Stimulated activated CD4-positive, alpha-beta T cell treated with anti-CD3 and anti-CD28 coated beads, TNF-alpha, amount 100 ng/mL, for 48 hours (primary cell): ENCODE measurements at regions not wholly inside any gene's neighbourhood (a gene's known extent, or its start where the extent isn't known, plus 50 kb on each side); places are given as distances from the start of the nearest gene placed in this dataset.
"Not testable (repeated sequence)": the region's sequence is repeated elsewhere in the genome, so short reads cannot be mapped to it uniquely, and the experiment has no call there.

Experiments used
- DNase-seq, 3 donors: peaks; one replicate each; pipeline ENCODE4 v3.0.0-alpha.2; 2020; ENCODE audit warnings: low read depth in 3 of 3

DNA sequence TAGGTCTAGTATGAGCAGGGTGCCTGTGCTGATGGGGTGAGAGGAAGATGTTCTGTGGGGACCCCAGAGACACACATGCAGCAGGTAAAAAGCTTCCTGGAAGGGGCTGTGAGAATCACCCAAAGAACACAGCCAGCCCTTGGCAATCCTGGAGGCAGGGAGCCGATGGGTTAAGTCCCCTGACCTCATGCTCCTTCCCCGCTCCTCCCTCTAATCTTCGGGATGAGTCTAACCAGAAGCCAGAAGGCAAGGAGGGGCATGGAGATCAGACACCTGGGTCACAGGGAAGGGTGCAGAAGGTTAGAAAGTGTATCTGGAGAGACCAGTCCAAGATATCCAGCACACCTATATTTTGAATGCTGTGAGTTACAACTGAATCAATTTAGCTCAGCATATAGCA is 274.1 kb upstream of the PAPPA start:
- no peak for DNase-seq

DNA sequence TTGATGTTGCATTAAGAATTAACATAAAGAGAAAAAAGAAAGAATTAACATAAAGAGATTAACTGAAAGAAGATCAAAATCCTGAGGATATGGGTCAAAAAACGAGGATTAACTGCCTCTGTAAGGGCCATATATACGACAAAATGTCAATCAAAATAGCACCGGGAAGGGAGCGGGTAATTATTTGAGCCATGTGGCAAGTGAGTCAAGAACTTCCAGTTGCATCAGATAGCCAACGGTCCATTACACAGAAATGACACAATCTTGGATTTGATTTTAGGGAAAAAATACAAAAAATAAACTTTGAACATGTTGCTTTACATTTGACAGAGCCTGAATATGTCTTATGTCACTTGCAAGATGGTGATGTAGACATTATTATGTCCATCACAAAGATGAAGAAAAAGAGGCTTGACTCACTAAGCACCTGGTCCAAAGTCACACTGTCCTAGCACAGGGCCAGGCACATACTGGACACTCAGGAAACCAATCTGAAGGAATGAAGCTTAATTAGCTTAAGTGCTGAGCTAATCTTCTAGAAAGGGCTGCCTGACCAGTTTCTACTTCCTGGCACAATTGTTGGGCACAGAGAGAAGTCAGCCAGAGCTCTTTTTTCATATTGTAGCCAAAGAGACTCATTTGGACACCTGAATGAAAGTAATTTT is 273.2 kb upstream of the PAPPA start:
- no peak for DNase-seq

DNA sequence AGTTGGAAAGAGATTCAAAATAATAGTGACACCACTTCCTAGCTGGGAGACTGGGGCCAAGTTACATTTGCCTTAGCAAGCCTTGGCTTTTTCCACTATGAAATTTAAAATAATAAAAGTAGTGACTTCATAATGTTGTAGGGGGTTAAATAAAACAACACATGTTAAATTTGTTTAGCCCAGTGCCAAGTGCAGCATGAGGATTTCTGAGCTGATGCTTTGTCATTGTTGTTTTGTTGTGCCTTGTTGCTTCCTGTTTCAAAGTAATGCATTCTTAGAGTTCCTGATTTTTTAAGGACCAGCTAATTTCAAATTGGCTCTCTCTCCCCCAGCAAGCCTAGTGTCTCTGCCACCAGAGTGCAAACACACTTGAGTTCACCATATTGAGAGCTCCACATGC is 270.7 kb upstream of the PAPPA start:
- no peak for DNase-seq

DNA sequence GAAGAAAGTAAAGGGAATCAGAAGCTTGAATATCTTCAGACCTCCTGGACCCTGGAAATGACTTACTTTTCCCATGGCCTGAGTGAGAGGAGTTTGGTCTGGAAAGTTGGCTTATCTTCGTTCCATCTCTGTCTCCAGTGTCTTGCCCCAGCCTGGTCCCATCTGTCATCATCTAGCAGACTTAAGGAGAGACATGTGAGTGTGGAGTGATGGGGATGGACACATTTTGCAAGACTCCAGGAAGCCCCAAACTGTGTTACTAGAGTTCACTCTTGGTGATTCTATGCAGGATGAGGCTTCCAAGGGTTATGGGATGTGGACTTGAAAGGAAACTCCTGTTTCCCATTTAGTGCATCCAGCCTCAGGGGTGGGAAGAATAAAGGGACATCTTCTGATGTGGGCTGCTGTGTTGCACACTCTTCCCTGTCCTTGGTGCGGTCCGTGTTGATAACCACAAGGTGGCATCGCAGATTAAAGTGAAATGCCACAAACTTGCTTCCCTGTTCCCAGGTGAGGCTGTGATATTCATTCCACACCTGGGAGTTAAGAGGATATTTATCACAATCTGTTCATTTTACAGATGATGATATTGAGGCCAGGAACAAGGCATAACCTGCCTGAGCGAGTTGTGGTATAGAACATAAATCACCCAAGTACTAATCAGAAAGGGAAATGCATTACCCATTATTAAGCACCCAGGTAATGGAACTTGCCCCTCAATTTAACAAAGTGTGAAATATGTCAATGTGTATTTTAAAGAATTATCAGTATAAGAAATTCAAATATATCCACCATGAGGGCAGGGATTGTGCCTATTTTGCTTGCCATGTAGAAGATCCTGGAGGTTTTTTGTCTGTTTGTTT is 269.9 kb upstream of the PAPPA start:
- no peak for DNase-seq

DNA sequence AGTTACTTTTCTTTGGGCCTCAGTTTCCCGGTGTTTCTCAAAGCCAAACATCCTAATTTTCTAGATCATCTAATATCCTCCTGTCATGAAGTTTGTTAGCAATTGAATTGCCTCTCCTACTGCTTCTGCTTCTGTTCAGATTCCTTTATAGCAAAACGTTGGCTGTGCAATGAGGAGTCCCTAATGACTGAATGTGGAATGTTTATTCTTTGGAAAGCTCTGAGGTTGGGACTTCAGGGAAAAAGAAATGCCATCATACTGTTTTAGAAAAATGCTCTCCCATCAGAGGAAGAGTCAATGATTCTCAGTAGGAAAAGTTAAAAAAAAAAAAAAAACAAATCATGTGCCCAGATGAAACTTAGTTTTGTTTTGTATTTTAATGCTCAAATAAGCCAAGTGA is 268.7 kb upstream of the PAPPA start:
- DNase-seq: no peak

DNA sequence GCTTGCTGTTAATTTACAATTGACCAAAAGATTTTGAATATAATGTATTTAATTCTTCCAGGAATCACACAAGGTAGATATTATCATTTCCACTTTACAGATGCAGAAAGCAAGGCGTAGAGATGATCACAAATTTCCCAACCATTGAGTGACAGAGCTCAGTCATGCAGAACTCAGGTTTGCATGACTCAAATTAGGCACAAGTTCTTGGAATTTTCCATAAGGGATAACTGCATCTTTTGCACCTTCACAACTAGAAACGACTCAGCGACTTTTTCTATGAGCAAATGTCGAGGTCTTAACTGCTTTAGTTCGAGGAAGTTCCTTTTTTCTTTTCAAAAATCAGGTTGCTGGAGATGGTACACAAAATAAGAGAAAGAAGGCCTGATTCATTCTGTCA is 265.5 kb upstream of the PAPPA start:
- no peak for DNase-seq

DNA sequence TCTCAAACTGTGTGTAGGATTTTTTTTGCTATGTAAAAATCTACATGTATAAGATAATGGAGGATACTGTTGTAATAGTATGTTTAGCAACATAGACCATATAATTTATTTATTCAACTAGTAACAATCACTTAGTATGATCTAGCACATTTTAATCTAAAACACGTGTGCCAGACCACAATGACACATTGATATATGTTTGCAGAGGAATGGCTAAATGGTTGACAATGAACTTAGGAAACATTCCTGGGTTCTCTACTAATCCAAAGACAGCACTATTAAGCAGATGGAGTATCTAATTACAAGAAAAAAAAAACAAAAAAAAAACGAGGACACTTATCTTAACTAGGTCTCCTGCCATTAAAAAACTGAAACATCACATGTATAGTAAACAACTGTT is 261.7 kb upstream of the PAPPA start:
- no peak for DNase-seq

DNA sequence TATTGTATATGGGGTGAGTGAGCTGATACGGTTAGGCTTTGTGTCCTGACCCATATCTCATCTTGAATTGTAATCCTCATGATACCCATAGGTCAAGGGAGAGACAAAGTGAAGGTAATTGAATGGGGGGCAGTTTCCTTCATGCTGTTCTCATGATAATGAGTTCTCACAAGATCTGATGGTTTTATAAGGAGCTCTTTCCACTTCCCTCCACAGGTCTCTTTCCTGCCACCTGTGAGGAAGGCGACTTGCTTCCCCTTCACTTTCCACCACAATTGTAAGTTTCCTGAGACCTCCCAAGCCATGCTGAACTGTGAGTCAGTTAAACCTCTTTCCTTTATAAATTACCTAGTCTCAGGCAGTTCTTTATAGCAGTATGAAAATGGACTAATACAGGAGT is 255.1 kb upstream of the PAPPA start:
- not testable (repeated sequence) for DNase-seq

DNA sequence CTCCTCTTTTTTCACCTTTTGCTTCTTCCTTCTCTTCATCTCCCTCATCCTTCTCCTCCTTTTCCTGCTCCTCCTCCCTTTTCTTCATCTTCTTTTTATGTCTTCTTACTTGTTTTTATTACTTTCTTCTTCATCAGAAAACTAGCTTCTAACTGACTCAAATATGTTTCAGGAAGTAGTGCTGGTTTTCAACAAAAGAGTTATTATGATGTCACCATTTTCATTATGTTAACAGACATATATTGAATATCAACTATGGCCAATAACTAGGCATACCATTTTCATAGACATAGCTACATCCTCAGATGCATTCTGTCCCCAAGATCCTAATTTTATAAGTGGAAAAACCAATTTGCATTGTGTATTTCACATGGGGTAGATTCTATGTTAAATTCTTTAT is 252.9 kb upstream of the PAPPA start:
- DNase-seq: no peak

DNA sequence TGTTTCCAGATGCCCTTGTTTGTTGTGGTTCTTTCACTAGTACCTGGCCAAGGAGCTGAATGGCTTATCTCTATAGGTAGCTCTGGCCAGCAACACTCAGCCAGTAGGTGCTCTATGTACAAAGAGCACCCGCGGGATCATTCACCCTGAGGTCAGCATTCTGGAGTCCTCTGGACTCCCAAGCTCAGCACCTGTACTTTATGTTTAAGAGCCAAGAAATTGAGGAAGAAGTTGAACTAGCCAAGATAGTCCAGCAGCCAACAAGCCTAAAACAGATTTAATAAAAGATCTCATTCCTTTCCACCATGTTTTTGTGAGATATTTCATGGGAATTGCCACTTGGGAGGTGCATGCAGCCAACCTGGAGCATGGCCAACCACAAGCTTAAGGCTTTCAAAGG is 242.6 kb upstream of the PAPPA start:
- no peak for DNase-seq

DNA sequence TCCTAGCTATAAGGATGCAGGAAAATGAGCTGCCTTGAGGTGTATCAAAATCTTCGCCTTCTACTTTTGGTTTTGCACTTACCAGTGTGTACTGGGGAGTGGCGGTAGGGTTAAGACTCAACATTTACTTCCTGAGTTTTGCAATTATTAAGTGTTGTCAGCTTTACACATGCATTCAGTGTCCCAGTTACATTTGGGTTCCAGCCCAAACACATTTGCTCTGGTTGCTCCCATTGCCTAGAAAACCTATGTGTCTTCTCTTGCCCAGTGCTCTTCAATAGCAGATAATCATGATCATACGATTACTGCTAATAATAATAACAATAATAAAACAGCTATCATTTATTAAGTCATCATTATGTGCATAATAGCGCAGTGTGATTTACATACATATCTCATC is 241.5 kb upstream of the PAPPA start:
- no peak for DNase-seq

DNA sequence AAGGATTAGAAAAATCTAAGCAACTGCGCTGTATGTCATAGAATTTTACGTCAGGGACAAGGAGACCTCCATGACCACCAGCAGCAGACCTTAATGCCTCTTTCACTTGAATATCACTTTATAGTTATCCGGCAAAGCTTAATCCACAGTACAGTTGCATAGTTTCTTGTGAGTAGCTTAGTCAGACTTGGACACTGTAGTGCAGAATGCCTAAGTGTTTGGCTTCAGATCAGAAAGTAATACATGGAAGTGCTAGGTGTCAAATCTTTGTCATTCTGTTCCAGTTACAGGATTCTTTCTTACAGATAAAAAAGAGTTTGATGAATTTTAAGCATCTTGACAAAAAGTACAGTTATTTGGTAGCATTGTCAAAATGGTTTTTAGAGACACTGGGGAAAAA is 239.9 kb upstream of the PAPPA start:
- no peak for DNase-seq

DNA sequence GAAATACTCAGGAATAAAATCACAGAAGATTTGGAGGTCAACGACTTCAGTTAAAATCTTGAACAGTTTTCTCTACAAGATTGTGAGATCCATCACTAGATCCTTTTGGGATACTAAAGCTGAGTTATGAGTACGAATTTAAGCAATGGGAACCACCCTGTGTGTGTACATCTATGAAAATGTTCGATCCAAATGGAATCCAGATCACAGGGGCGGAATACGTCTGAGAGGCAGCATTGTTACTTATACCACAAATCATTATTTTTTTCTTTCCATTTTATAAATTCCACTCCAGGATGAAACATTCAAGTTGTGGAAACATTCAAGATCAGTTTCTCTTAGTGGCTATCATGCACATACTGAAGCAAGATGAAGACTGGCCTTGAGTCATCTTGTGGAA is 239.3 kb upstream of the PAPPA start:
- no peak for DNase-seq

DNA sequence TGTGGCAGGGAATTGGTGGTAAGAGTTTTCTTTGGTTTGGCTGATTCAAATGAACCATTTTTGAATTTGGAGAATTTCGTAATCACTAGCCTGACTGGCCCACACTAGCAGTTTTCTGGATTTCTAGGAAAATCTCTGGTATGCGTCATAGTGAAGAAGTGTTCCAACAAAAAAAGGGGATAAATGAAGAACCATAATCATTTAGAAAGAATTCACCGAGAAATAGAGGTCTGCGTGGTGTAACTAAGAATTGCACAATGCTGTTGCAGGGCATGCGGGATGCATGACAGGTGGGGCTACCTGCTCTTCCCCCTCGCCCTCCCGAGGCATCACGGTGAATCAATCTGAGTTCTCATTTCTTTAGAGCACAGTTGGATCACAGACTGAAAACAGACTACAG is 232.3 kb upstream of the PAPPA start:
- DNase-seq: no peak

DNA sequence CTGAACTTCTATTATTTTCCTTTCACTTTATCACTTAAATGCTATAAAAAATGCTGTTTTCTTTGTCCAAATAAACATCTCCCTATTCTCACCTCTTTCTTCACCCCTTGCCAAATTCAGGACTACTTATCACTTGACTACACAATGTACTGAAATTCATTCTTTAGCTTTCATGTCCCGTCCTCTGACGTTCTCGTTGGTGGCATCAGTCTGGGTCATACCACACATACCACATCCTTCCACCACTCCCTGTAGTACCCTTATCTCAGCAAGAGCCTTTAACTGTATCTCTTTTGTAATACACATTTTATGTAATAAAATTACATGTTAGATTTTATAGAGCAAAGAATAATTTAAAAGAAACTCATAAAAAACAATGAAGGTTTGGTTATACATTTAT is 231.1 kb upstream of the PAPPA start:
- no peak for DNase-seq

DNA sequence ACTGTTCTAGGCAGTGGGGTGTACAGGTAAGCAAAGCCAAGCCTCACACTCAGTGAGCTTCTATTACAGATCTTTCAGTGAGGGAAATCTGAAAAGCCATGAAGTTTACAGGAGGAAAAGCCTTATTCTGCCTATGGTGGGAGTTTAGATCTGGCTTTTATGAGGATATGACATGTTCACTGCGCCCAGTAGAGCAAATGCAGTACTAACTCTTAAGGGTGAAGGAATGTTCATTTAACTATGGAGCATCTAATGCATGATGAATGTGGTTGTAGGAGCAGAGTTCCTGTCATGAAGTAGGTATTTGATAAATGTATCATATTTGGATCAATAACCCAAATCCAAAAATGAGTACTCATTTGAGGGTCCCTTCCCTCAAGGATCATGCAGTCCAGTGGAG is 230.2 kb upstream of the PAPPA start:
- no peak for DNase-seq

DNA sequence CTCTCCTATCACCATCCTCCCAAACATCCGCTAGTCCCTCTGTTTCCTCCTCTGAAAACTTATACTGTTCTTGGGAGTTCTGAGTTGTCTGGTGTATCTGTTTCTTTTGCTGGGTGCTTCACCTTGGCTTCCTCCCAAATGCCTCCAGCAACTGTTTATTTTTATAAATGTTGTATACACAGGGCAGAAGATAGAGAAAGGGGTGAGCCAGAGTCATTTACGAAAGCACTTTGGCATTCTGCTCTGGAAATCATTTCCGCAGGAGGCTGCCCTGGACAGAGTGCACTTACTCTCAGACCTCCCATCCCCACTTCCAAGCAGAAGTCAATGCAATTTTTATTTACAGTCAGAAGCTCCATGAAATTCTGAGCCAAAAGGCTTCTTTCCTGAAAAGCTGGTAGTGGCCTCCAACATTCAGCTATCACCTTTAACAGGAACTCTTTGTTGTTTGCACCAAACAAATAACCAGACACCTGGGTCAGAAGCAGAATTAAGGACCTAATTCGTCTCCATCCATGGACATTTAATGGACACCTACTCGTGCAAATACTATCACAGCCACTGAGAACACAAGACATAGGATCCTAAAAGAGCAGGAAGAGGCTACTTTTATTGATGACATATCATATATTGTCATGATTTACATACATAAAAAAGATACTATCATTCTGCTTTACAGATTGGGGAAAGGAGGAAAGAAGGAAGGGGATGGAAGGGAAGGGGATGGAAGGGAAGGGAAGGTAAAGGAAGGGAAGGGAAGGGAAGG is 229.5 kb upstream of the PAPPA start:
- no peak for DNase-seq

DNA sequence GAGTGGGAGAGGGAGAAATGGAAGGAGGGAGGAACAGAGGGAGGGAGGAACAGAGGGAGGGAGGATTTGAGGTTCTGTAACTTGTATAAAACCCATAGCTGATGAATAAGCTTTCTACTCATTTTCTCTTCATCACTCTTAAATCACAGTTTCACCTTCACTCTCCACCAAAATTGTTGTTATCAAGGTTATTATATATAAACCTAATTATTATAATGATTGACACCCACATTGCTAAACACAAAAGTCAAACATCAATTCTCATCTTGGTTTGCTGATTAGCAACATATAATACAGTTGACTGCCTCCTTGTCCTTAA is 229.0 kb upstream of the PAPPA start:
- no peak for DNase-seq

DNA sequence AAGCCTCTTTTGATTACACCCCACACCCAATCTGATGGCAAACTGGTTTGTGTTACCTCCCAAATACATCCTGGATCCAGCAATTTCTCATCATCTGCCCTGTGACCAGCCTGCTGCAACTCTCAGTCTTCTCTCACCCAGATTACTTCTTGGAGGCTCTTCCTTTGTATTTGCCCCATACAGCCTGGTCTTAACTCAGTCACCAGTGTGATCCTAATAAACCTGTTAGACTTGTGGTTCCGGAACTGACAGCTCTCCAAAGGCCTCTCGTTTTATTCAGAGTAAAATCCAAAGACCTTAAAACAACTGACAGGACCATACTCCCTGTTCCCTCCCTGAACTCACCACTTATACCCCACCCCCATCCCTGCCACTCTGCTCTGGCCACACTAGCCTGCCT is 228.2 kb upstream of the PAPPA start:
- DNase-seq: no peak

DNA sequence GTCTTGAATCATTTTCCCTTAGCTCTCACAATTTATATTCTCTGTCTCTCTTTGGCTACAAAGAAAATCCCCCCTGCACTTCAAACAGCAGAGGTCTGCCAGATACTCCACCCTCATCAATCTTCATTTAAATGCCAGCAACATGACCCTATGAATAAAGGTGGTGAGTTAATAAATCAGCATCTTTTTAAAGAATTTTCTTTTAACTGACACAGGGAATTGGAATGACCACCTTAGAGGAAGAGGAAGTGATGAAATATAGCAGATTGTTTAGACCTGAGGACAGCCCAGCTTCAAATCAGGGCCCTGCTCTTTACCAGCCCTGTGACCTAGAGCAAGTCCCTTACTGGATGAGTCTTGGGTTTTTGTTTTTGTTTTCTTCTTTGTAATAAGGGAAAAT is 223.1 kb upstream of the PAPPA start:
- no peak for DNase-seq

DNA sequence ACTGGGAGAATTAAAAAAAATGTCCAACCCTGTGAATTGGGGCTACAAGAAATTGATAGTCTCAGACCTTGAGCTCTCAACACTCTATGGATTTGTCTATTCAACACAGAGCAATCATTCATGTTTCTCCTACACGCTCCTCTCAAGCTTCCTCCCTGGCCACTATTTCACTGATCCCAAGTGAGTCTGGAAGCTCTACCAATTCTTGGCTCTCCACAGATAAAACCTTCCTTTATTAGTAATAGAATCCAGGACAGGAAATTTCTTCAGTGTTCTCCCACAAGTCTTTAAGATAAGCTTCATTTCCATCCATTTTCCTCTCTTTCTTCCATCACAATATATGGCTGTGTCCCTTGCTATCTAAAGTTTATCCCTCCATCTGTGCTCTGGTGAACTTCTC is 215.1 kb upstream of the PAPPA start:
- no peak for DNase-seq

DNA sequence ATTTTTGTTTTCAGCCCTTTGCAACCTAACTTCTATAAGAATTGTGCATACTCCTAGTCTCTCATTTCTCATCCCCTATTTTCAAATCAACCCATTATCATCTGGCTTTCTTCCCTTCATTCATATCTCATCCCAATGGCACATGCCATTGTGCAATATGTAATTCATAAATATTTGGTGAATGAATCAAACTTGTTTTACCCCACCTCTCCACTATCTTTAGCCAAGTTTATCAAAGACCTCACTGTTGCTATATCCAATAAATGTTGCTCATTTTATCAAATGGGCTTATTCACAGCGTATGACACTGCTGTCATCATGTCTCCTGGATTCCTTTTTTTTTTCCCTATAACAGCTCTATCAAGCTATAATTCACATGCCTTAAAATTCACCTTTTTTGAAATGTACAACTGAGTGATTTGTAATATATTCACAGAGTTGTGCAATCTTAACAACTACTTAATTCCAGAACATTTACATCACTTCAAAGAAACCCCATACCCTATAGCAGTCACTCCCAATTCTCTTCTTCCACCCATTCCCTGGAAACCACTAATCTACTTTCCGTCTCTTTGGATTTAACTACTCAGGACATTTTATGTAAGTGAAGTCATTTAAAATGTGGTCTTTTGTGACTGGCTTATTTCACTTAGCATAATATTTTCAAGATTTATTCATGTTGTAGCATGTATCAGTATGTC is 214.4 kb upstream of the PAPPA start:
- no peak for DNase-seq
